ENCODE measurements at regions not wholly inside any gene's neighbourhood (a gene's known extent, or its start where the extent isn't known, plus 50 kb on each side); places are given as distances from the start of the nearest gene placed in this dataset.

DNA sequence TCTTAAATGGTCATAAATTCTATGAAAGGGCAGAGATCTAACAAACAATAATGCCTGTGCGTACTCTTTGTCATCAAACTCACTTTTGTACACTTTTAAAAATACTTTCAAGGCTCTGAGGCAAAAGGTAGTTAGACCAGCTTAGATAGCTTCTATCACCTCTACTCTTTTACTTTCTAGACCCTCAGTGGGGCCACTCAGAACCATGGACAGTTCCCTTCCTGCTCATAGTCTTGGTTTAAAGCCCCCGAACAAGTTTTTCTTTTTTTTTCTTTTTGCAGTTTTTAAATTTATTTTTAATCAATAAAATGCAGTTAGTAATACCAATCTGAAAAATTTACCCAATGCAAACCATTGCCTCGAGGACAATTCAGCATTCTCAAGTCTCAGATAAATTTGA is 460.5 kb upstream of the CNKSR2 start:
- no peaks in the 10 kb centered on the region for H3K9me2 ChIP-seq (replicated peaks; ENCODE audit: low read depth, low read length)
- H3K79me2 ChIP-seq (ENCODE audit: insufficient read depth, low read length): no peaks in the 10 kb centered on the region
- no peaks in the 10 kb centered on the region for H3K4me1 ChIP-seq (ENCODE audit: insufficient read depth, low read length, poor library complexity, severe bottlenecking)
- no peak for TF ChIP-seq EZH2phosphoT487 (IDR thresholded peaks at IDR 0.05; ENCODE audit: borderline replicate concordance)
- TF ChIP-seq, protein P1, sequence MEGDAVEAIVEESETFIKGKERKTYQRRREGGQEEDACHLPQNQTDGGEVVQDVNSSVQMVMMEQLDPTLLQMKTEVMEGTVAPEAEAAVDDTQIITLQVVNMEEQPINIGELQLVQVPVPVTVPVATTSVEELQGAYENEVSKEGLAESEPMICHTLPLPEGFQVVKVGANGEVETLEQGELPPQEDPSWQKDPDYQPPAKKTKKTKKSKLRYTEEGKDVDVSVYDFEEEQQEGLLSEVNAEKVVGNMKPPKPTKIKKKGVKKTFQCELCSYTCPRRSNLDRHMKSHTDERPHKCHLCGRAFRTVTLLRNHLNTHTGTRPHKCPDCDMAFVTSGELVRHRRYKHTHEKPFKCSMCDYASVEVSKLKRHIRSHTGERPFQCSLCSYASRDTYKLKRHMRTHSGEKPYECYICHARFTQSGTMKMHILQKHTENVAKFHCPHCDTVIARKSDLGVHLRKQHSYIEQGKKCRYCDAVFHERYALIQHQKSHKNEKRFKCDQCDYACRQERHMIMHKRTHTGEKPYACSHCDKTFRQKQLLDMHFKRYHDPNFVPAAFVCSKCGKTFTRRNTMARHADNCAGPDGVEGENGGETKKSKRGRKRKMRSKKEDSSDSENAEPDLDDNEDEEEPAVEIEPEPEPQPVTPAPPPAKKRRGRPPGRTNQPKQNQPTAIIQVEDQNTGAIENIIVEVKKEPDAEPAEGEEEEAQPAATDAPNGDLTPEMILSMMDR (conservative IDR thresholded peaks at IDR 0.05; ENCODE audit: low read length): no peak
- H3K36me3 ChIP-seq (ENCODE audit: insufficient read depth, low read length): no peaks in the 10 kb centered on the region
- no peaks in the 10 kb centered on the region for H3F3A ChIP-seq (ENCODE audit: low read depth)
- H3K9ac ChIP-seq (ENCODE audit: low read depth, low read length, poor library complexity, severe bottlenecking): no peak overlapping the region
- no peaks in the 10 kb centered on the region for H4K20me1 ChIP-seq (ENCODE audit: insufficient read depth, low read length, poor library complexity, severe bottlenecking)
- no peaks in the 10 kb centered on the region for H3K27me3 ChIP-seq (ENCODE audit: insufficient read depth, low read length, poor library complexity, severe bottlenecking)
- no peak overlapping the region for H3K4me3 ChIP-seq (ENCODE audit: low read length, poor library complexity, severe bottlenecking)
- H2AFZ ChIP-seq (ENCODE audit: low read length): no peak overlapping the region
- H3K4me2 ChIP-seq (ENCODE audit: low read depth, low read length, poor library complexity, severe bottlenecking): no peak overlapping the region
- H3K9me3 ChIP-seq (ENCODE audit: insufficient read depth, low read depth, low read length): no peaks in the 10 kb centered on the region

DNA sequence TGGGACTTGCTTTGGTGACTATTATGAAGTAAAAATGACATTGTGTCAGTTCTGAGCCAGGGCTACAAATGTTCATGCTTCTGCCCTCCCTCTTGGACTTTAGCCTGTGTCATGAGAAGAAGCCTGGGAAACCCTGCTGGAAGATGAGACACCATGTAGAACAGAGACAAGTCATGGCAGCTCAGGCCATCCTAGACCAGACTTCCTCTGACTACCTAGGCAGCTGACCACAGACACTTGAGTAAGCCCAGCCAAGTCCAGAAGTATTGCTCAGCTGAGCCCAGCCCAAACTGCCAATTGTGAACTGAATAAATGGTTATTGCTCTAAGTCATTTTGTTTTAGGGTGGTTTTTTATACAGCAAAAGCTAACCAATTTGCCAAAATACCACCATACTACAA is 467.6 kb upstream of the CNKSR2 start:
- H3K9me2 ChIP-seq (replicated peaks; ENCODE audit: low read depth, low read length): no peaks in the 10 kb centered on the region
- H3K4me1 ChIP-seq (ENCODE audit: insufficient read depth, low read length, poor library complexity, severe bottlenecking): no peaks in the 10 kb centered on the region
- H3K79me2 ChIP-seq (ENCODE audit: insufficient read depth, low read length): no peaks in the 10 kb centered on the region
- TF ChIP-seq, protein P1 (conservative IDR thresholded peaks at IDR 0.05; ENCODE audit: low read length): no peak
- TF ChIP-seq EZH2phosphoT487 (IDR thresholded peaks at IDR 0.05; ENCODE audit: borderline replicate concordance): no peak
- no peaks in the 10 kb centered on the region for H3K36me3 ChIP-seq (ENCODE audit: insufficient read depth, low read length)
- H3K4me2 ChIP-seq (ENCODE audit: low read depth, low read length, poor library complexity, severe bottlenecking): no peak overlapping the region
- no peaks in the 10 kb centered on the region for H3K9me3 ChIP-seq (ENCODE audit: insufficient read depth, low read depth, low read length)
- H3K9ac ChIP-seq (ENCODE audit: low read depth, low read length, poor library complexity, severe bottlenecking): no peak overlapping the region
- no peaks in the 10 kb centered on the region for H4K20me1 ChIP-seq (ENCODE audit: insufficient read depth, low read length, poor library complexity, severe bottlenecking)
- no peaks in the 10 kb centered on the region for H3F3A ChIP-seq (ENCODE audit: low read depth)
- H3K4me3 ChIP-seq (ENCODE audit: low read length, poor library complexity, severe bottlenecking): no peak overlapping the region
- no peak overlapping the region for H2AFZ ChIP-seq (ENCODE audit: low read length)
- no peaks in the 10 kb centered on the region for H3K27me3 ChIP-seq (ENCODE audit: insufficient read depth, low read length, poor library complexity, severe bottlenecking)

DNA sequence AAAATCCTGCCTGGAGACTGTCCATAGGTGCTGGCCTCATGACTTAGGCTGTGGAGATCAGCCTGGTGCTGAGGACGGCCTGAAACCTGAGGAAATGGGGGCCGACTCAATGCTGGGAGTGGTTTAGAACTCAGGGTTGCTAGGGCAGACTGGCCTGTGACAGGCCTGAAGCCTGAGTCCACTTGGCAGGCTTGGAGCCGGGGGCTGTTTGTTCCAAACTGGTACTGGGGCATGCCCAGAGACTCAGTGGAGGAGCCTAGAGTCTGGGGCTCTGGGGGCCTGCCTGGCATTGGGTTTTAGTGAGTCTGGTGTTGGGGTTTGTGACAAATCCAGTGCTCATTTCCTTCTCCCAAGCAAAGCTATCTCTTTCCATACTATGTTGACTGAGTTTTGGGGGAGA is 489.7 kb upstream of the CNKSR2 start:
- Histone ChIP-seq H3K4me3 (ENCODE audit: low read length, poor library complexity, severe bottlenecking) (no peak overlapping the region), H3K9me3 (ENCODE audit: insufficient read depth, low read depth, low read length) (no peaks in the 10 kb centered on the region)
- TF ChIP-seq EZH2phosphoT487 (IDR thresholded peaks at IDR 0.05; ENCODE audit: borderline replicate concordance): no peak
- TF ChIP-seq, protein P1 (conservative IDR thresholded peaks at IDR 0.05; ENCODE audit: low read length): no peak

More for the DNA sequence above, 489.7 kb upstream of the CNKSR2 start:
- no peaks in the 10 kb centered on the region for H3K27me3 ChIP-seq (ENCODE audit: insufficient read depth, low read length, poor library complexity, severe bottlenecking)
- H3F3A ChIP-seq (ENCODE audit: low read depth): no peaks in the 10 kb centered on the region
- no peak overlapping the region for H3K4me2 ChIP-seq (ENCODE audit: low read depth, low read length, poor library complexity, severe bottlenecking)
- H4K20me1 ChIP-seq (ENCODE audit: insufficient read depth, low read length, poor library complexity, severe bottlenecking): no peaks in the 10 kb centered on the region
- H3K9me2 ChIP-seq (replicated peaks; ENCODE audit: low read depth, low read length): no peaks in the 10 kb centered on the region
- H3K36me3 ChIP-seq (ENCODE audit: insufficient read depth, low read length): no peaks in the 10 kb centered on the region
- no peak overlapping the region for H2AFZ ChIP-seq (ENCODE audit: low read length)
- H3K9ac ChIP-seq (ENCODE audit: low read depth, low read length, poor library complexity, severe bottlenecking): no peak overlapping the region
- H3K4me1 ChIP-seq (ENCODE audit: insufficient read depth, low read length, poor library complexity, severe bottlenecking): no peaks in the 10 kb centered on the region
- H3K79me2 ChIP-seq (ENCODE audit: insufficient read depth, low read length): no peaks in the 10 kb centered on the region
